Fibroblast of the aortic adventitia (primary cell): ENCODE measurements at regions not wholly inside any gene's neighbourhood (a gene's known extent, or its start where the extent isn't known, plus 50 kb on each side); places are given as distances from the start of the nearest gene placed in this dataset.
A peak's percentile ranks its signal among the peaks of the same experiment; 100 is the strongest.

Experiments
- DNase-seq: peaks from one replicate; pipeline ENCODE4 v3.0.0-alpha.2; 2010; ENCODE audit warnings: low read depth
- H3K4me3 ChIP-seq: 2 replicates; pipeline ENCODE4 v1.5.1; 2011; ENCODE audit warnings: low read depth, mild to moderate bottlenecking, control low read depth, low read length, moderate library complexity
- CTCF ChIP-seq: IDR thresholded peaks from 2 replicates; pipeline ENCODE4 v1.5.1; 2011; ENCODE audit warnings: mild to moderate bottlenecking, low read length, control low read depth, inconsistent platforms; ENCODE audit not compliant: insufficient read depth

- TF ChIP-seq CTCF: no peak
- DNase-seq: no peak
- H3K4me3 ChIP-seq: no peak overlapping the region
Observed at GRCh38 chr16:26898200-26898599, 168.5 kb upstream of the C16orf82 start.

- no peak for TF ChIP-seq CTCF
- DNase-seq: no peak
- no peak overlapping the region for H3K4me3 ChIP-seq
Observed at GRCh38 chr16:26901196-26901861, 165.4 kb upstream of the C16orf82 start.

GRCh38 chr16:26901983-26902382 lies 164.7 kb upstream of the C16orf82 start:
- no peak for DNase-seq
- TF ChIP-seq CTCF: no peak

GRCh38 chr16:26905336-26905735 lies 161.4 kb upstream of the C16orf82 start:
- no peak overlapping the region for H3K4me3 ChIP-seq
- peak; percentile 11 for DNase-seq
- TF ChIP-seq CTCF: no peak

More at GRCh38 chr16:26901983-26902382, 164.7 kb upstream of the C16orf82 start:
- H3K4me3 ChIP-seq: no peak overlapping the region

GRCh38 chr16:26909623-26910022 lies 157.1 kb upstream of the C16orf82 start:
- TF ChIP-seq CTCF: no peak
- no peak overlapping the region for H3K4me3 ChIP-seq
- no peak for DNase-seq

- TF ChIP-seq CTCF: no peak
- H3K4me3 ChIP-seq: no peak overlapping the region
- no peak for DNase-seq
Observed at GRCh38 chr16:26911436-26911835, 155.3 kb upstream of the C16orf82 start.

GRCh38 chr16:26913851-26914250 lies 152.9 kb upstream of the C16orf82 start:
- no peak overlapping the region for H3K4me3 ChIP-seq
- no peak for TF ChIP-seq CTCF
- DNase-seq: no peak
